GM19397 (cell line): ENCODE measurements at regions not wholly inside any gene's neighbourhood (a gene's known extent, or its start where the extent isn't known, plus 50 kb on each side); places are given as distances from the start of the nearest gene placed in this dataset.

Experiments
- ATAC-seq: cut with Tn5 transposase; IDR thresholded peaks from one replicate; pipeline ENCODE4 v1.9.1; 2021; ENCODE audit warnings: mild to moderate bottlenecking, moderate library complexity; ENCODE audit not compliant: unreplicated experiment

DNA sequence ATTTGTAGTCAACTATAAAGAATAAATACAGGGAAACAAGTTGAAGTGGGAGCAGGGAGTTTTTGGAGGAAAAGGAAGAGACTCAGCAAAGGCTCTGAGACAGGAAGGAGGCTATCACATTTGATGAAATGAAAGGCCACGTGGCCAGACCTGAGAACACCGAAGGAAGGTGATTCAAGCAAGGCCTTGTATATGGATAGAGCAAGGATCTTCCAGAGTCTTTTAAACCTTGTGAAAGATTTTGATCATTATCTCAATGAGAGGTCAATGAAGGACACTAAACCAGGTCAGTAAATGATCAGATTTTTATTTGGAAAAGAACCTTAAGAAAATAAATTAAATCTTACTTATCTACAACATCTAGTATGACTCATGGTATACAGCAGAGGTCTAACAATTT is 523.5 kb downstream of the SLC16A7 start:
- ATAC-seq, result no peak

DNA sequence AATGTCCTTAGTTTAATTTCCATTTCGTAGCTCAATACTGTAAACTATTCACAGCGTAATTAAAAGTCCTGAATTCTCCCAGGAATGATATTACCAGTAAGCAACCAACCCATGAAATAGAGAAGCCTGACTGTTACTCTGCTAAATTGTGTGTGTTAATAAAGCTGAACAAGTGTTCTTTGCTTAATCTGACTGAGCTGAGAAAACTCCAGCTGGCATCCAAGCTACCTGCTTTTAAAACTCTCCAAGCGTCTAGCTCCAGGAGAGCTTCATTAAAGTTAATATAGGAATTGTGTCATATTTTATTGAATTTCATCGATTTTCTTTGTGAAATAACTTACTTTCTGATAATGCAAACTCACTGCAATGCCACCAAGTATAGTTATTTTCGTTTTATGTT is 524.4 kb downstream of the SLC16A7 start:
- no peak for ATAC-seq

DNA sequence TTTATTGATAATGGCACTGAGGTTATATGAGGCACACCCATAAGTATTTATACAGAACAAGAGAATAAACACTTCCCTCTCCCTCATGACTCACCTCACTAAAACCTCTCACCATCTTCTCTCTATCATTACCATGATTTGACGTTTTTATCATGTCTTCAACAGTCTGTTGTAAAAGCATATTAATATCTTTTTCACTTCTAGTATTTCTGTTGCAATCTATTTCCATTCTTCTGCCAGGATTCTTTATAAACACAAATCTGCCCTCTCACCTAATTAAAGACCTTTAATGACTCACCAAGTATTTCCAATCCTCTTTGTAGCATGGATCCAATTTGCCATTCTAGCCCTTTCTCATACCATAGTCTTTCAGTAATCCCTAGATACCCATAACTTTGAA is 527.7 kb downstream of the SLC16A7 start:
- no peak for ATAC-seq

DNA sequence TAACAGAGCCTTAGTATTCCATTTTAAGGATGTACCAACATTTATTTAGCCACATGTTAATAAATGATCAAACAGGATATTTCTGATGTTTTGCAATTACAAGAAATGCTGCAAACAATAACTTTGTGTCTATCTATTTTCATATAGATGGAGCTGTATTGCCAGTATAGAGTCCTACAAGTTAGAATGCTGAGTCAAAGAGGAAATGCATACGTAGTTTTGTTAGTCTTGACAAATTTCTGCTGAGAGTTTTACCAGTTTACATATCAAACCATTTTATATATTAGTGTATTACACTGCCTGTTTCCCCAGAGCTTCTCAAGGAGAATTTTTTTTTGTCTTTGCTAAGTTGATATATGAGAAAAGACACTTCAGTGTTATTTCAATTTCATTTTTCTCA is 541.7 kb downstream of the SLC16A7 start:
- ATAC-seq, result no peak

DNA sequence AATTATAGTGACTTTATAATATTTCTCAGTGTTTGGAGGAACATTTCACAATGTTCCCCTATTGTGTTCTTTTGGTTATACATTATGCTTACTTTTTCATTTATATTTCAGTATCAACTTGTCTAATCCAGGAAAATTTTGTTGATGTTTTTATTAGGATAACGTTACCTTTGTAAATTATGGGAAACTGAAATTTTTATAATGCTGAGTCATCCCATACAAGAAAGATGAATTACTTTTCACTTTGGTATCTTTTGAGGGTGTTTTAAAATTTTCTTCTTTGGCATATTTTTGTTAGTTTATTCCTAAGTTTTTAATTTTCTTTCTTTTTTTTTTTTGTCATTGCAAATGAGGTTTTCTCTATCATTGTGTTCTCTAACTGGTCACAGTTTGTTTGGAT is 542.7 kb downstream of the SLC16A7 start:
- no peak for ATAC-seq

DNA sequence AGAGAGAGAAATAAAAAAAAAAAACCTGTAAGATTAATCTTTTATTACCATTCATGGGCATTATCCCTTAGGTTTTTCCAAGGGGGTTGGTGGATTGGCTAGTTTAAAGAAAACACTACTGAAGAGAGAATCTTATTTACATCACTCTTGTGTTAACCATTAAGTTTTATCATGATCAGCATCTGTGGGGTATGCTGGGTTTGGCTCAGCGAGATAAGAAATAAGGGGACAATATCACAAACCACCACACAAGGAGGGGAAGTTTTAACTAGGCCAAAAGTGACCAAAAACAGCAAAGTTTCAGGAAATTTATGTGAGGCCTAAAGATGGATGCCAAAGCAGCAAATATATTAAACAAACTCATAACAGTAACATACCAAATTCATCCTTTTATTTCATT is 548.6 kb downstream of the SLC16A7 start:
- no peak for ATAC-seq

DNA sequence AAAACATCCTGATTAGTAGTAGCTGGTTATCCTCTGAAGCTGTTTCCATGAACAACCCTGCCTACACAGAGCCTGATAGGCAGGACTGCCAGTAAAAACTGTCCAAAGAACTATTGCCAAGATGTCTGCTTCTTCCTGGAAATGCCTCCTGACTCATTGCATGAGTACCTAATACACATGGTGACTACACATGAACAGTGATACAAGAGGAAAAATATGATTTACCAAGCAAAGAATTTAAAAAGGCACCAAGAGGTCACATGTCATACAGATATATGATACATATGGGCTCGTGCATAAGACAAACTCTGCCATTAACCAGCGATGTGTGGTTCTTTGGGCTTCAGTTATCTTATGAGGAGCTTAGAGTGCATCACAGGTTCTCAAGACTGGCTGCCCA is 552.3 kb downstream of the SLC16A7 start:
- no peak for ATAC-seq

DNA sequence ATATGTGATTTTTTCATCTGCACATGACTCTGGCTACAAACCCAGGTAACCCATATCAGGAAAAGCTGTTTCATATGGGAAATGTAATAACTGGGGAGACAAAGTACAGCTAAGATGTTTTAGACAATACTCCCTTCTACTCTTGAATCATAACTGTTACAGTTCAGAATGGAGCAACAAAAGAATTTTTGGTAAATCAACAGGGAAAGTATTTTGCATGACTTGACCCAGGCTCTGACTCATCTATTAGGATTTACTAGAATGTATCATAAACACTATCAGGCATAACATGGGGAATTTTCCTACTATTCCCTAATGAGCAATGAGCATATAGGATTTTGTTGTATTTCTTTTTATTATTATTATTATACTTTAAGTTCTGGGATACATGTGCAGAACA is 553.0 kb downstream of the SLC16A7 start:
- no peak for ATAC-seq

DNA sequence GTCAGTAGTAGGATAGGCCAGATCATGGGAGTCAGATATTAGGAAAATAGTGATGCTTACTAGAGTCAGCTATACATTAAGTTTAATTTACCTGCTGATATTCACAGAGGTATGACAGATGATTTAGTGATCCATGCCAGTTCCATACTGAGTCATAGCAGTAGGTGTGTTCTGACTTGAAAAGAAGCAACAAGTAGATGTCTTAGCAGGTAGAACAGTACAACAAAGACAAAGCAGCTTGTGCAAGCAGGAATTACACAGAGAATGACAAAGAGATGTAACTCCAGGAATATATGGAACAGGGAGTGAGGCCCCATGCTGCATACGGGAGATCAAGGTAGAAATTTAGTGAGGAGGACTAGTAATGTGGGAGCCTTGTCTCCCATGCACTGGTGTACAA is 556.9 kb downstream of the SLC16A7 start:
- no peak for ATAC-seq

DNA sequence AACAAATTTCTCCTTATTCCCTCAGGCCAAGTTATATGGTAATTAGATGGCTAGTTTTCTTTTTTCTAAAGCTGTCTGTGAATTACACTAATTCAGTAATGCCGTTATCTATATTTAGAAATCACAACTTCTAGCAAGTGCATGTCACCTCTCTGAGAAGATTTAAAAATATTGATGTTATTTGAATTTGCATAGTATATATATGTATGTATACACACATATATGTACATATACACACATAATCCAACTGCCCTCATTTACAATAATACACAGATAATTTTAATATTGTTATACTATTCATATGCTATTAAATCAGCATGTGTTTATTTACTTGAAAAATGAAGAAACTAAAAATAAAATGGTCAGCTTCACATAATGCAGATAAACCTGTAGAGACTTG is 563.9 kb downstream of the SLC16A7 start:
- ATAC-seq, result no peak

DNA sequence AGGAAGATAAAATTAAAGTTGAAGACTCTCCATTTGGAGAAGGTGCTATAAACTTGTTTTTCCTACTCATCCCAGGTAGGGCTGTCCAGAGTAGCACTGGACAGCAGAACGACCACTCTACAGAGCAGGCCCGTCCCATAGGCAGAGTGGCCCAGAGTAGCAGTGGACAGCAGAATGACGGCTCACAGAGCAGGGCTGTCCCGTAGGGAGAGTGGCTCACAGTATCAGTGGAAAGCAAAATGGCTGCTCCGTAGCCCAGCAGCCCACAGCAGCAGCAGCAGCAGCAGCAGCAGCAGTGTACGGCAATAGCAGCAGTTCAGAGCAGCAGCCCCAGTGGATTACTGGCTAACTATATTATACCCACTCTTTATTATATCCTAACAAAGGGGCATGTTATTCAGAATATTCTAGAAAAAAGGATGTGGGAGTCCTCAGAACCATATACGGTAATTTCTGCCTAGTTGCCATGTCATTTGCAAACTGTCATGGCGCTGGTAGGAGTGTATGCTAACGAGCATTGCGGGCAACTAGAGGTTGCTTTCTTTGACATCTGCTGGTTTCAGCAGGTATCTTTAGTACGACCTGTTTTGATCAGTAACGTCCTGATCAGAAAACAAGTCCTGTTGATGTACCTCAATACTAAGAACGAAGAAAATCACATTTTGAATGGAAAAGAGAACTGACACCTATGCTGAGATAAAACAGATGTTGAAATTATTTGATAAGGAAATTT is 567.3 kb downstream of the SLC16A7 start:
- ATAC-seq, result no peak

DNA sequence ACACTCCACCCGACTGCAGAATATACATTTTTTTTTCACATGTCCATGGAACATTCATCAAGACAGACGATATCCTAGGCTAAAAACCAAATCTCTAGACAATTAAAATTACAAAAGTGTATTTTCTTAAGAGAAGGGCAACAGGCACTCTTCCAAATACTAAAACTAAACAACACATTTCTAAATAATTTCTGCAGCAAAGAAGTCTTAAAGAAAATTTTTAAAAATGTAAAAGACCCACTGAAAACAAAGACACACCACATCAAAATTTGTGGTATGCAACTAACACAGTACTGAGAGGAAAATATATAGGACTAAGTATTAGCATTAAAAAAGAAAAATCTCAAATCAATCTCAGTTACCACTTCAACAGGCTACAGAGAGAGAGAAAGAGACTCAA is 570.0 kb downstream of the SLC16A7 start:
- no peak for ATAC-seq

DNA sequence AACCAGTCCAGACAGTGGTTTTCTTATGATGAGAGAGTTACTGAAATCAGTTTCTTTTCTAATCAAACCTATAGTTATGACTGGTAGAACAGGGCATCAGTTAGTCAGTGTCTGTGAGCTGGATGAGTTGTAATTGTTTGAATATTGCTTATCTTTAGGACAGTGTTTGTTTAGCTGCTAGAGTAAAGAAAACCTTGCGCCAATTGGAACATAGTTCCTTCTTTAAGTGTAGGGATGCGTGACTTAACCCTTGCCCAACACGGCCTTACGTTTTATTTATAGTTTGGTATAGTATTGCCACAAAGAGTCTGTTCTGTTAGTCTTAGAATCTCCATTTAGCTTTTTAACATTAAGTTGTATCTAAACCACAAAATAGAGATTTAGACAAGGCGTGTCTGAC is 572.6 kb downstream of the SLC16A7 start:
- ATAC-seq, result no peak

DNA sequence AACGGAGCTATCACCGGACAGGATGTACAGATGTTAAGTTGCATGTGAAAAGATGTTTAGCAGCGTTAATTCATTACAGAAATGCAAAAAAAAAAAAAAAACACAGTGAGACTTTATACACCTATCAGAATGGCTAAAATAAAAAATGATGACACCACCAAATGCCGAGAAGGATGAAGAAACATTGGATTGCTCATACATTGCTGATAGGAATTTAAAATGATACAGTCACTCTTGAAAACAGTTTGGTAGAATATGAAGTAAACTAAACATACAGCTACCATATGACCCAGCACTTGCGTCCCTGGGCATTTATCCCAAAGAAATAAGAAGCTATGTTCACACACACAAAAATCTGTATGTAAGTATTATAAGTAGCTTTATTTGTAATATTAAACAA is 574.1 kb downstream of the SLC16A7 start:
- ATAC-seq, result no peak

DNA sequence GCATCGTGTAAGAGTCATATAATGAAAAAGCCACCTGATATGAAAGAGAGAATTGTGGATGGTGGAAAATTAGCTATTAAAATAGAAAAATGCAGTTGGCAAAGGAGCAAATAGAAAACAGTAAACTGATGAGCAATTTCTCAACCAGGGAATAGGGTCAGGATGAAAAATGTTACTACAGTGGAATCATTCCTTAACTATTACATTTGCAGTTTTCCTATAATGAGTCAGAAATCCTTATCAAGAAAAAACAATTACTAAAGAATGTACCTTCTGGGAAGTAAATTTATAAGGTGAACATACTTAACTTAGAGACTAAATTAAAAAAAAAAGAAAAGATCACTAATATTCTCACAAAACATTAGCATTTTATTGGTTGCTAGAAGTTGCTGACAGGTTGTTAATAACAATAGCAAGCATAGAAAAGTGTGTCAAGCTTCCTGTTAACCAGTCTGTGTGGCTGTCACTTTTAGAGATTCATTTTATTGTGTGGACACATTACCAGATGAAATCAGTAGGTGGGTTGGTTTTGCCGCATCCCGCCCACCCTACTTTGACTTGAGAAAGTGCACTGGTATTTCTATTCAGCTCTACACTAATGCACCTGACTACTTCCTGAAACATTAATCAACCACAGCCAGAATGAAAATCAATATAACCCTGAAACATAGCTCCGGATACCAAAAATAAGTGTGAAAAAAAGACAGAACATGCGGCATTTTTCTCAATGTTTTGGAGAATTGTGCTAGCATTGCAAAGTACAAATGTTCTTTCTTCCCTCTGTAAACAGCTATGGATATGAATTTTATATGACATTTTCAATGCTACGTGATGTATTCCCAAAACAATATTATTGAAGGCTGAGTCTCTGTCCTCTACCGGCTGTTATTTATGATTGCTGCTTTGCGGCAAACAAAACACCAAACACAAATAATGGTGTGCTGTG is 576.7 kb downstream of the SLC16A7 start:
- no peak for ATAC-seq

DNA sequence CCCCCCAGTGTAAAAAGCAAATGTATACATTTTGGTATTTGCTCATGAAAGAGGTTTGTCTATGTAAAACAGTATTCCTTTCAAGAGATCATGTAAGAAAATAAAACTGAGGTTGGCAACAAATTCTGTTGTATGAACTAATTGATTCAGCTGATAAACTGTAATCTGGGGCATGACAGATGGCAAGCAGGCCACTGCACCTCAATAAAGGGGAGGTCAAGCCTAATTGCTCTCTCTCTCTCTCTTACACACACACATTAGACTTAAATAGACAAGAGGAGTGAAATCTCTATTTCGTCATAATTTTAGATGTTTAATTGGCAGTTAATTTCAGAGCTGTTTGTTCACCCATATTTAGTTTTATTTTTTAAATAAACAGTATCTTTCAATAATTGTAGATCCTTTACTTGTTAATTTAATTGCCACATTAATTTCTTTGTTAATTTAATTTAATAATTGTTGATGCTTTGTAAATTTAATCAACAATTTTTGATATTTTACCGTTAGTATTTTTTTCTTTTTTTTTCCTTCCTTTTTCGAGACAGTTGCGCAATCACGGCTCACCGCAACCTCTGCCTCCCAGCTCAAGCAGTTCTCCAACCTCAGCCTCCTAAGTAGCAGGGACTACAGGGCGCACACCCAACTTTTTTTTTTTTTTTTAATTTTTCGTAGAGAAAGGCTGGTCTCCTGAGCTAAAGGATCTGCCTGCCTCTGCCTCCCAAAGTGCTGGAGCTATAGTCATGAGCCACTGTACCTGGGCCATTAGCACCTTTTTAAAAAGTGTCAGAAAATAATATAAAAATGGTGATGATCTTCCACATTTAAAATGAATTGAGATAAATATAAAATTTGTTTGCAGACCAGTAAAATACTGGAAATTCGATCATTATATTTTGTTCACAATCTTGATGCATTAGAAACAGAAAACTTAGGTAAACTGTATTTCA is 577.7 kb downstream of the SLC16A7 start:
- no peak for ATAC-seq

DNA sequence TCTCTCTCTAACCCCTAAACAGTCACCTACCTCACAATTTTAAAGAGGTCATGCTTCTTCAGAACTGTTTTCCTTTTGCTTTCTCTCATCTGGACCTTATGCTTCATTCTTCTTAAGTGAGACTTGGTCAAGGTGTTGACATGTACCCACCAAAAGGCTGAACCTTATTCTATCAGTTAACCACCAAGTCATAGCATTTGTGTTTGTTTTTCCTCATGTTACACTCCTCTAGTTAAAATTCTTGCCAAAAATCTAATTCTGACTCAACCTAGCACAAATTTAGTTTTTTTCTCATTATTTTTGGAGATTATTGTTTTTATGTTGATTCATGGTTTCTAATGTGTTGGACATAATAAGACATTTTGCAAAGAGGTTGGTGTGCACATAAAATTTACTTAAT is 578.6 kb downstream of the SLC16A7 start:
- no peak for ATAC-seq

DNA sequence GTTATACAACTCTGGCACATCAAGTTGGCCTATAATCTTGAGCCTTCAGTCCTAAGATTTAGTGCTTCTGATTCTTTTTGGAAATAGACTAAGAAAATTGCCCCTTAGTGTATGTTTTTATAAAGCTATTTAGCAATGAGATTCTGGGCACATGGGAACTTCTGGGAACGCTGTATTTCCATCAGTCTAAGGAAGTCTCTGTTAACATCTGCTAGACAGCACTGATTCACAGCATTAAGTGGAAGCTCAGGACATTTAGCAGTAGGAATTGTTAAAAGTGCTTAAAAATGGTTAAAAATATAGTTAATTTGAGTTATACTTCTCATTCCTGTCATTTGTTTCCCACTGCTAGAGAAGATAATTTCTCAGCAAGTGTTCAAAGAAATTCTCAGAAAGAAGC is 579.1 kb downstream of the SLC16A7 start:
- no peak for ATAC-seq

DNA sequence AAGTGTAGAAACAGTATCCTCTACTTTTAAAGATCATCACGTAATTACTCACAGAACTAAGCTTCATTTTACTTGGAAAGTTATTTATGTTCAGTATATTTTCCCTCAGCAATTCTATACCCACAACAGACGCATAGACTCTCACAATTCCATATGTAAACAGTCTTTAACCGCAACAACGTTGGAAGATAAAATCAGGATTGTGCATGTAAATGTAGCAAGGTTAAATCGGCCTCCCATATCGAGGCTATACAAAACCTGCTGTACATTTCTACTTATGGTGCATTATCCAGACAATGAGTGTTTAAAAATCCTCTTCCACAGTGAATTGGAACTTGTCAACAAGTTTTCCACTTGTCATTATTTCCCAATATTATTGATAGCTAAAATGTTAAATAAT is 581.1 kb downstream of the SLC16A7 start:
- ATAC-seq, result no peak

DNA sequence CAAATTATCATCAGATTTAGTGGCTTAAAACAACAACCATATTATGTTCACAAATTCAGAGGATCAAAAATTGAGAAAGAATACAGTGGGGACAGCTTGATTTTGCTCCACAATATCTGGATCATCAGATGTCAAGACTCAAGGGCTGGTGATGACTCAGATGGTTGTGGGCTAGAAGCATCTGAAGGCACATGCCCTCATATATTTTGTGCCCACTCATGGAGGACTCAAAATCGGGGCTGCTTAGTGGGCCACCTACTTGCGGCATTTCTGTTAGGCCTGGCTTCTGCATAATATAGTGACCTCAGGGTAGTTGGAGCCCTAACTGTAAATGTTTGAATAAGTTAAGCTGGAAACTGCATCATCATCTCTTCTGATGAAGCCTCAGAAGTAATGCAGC is 584.5 kb downstream of the SLC16A7 start:
- no peak for ATAC-seq

DNA sequence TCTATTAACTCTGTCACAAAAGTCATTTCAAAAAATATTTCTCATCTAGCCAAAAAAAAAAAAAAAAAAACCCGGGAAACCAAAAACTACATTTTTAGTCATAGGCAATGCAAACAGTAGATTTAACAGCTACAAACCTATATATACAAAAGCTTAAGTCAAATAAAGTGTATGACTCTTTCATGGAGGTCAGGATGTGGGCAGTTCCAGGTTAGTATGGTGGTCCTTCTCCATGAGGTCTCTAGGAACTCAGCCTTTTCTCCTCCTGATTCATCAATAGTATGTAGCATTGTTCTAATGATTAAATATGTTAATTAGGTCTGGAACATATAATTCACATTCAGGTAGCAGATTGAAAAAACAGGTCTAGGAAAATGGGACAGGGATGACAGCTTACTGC is 586.5 kb downstream of the SLC16A7 start:
- no peak for ATAC-seq
